Astrocyte of the cerebellum (primary cell): ENCODE measurements at regions not wholly inside any gene's neighbourhood (a gene's known extent, or its start where the extent isn't known, plus 50 kb on each side); places are given as distances from the start of the nearest gene placed in this dataset.
"Not testable (repeated sequence)": the region's sequence is repeated elsewhere in the genome, so short reads cannot be mapped to it uniquely, and the experiment has no call there.

Source experiments
- DNase-seq: peaks from one replicate; pipeline ENCODE4 v3.0.0-alpha.2; 2011; ENCODE audit warnings: low read depth
- H3K4me3 ChIP-seq: 2 replicates; pipeline ENCODE4 v1.5.1; 2011; ENCODE audit warnings: mild to moderate bottlenecking, low read depth, low read length, moderate library complexity
- CTCF ChIP-seq: IDR thresholded peaks from 2 replicates; pipeline ENCODE4 v1.5.1; 2012; ENCODE audit warnings: low read length, low read depth, moderate library complexity, mild to moderate bottlenecking; ENCODE audit errors: missing control alignments
- in situ Hi-C: cut with HindIII; loops from 2 replicates; pipeline ENCODE4 v1.10.0; 2017; ENCODE audit warnings: low sequenced_read_pairs

GRCh38 chr9:1890816-1891215 is 124.3 kb upstream of the SMARCA2 start:
- TF ChIP-seq CTCF, result no peak
- H3K4me3 ChIP-seq, result no peak overlapping the region
- no peak for DNase-seq
- in situ Hi-C loops, result no loop called here

- H3K4me3 ChIP-seq, DNase-seq, in situ Hi-C loops: not testable (repeated sequence)
Measured at GRCh38 chr9:1903080-1903704, 112.0 kb upstream of the SMARCA2 start.

GRCh38 chr9:1907465-1907864 is 107.7 kb upstream of the SMARCA2 start:
- in situ Hi-C loops, result no loop called here
- no peak overlapping the region for H3K4me3 ChIP-seq
- DNase-seq, result no peak
- no peak for TF ChIP-seq CTCF

GRCh38 chr9:1909322-1909721 is 105.8 kb upstream of the SMARCA2 start:
- no peak for TF ChIP-seq CTCF
- in situ Hi-C loops, result no loop called here
- no peak for DNase-seq
- H3K4me3 ChIP-seq, result no peak overlapping the region

- no peak for TF ChIP-seq CTCF
- H3K4me3 ChIP-seq, result no peak overlapping the region
- no peak for DNase-seq
- in situ Hi-C loops, result no loop called here
Measured at GRCh38 chr9:1910269-1910811, 104.8 kb upstream of the SMARCA2 start.

GRCh38 chr9:1913631-1914330 is 101.4 kb upstream of the SMARCA2 start:
- in situ Hi-C loops, result no loop called here

More at GRCh38 chr9:1913631-1914330, 101.4 kb upstream of the SMARCA2 start:
- DNase-seq, result no peak
- no peak for TF ChIP-seq CTCF
- H3K4me3 ChIP-seq, result no peak overlapping the region
